ENCODE measurements at regions not wholly inside any gene's neighbourhood (a gene's known extent, or its start where the extent isn't known, plus 50 kb on each side); places are given as distances from the start of the nearest gene placed in this dataset.

DNA sequence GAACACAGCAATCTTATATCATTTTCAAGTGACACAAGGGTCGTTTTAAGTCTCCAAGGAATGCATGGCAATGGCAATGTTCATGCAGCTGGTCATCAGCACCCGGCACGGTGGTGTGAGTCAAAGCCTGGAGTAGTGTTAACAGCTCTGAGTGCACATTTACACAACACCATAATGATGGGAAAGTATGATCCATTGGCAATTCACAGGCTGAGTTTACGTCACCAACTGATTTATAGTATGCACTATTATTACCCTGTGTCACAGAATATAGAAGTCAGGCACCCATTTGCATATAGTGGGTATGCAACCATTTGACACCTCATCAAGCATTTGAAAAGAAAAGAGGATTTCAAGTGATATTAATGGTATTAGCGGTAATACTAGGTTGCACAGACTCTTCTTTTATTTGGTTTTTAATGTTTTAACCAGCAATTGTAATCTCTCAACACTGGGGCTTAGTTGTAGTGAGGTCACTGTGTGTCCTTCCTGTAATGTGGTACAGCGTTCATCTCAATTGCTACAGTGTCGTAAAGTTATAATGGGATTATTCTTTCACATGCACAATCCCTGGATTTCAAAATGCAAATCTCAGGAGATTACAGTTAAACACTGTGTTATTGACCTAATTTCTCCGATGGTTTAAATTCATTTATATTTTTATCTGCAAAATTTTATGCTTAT is 113.8 kb downstream of the C3orf38 start:
- BruUV-seq (replicated peaks): no TSS peak
- POLR2A ChIA-PET (ENCODE audit: unreplicated experiment): no interaction called here
- Histone ChIP-seq H3K4me2 (ENCODE audit: low read depth, low read length) (no peak overlapping the region), H3K18ac (ENCODE audit: low read depth, low read length) (no peak overlapping the region), H3K36me3 (ENCODE audit: control insufficient read depth, insufficient read depth, low read length) (no peaks in the 10 kb centered on the region), H3K14ac (replicated peaks; ENCODE audit: low read depth, low read length) (no peak overlapping the region), H3K27me3 (ENCODE audit: control insufficient read depth, insufficient read depth, low read length) (no peaks in the 10 kb centered on the region), H2BK120ac (ENCODE audit: low read depth, low read length) (no peak overlapping the region), H4K91ac (ENCODE audit: insufficient read depth, low read depth, low read length) (no peak overlapping the region), H2BK15ac (ENCODE audit: low read depth, low read length) (no peak overlapping the region), H3K9me3 (ENCODE audit: control insufficient read depth, insufficient read depth, low read length) (no peaks in the 10 kb centered on the region), H3K79me1 (ENCODE audit: low read depth in 1 of 2, low read length in 2 of 2) (no peaks in the 10 kb centered on the region), H4K5ac (ENCODE audit: low read depth, low read length) (no peak overlapping the region), H3K27ac (ENCODE audit: insufficient read depth, low read length) (no peak overlapping the region), H3K56ac (ENCODE audit: extremely low read depth, insufficient read depth, low read length) (no peak overlapping the region), H2BK20ac (ENCODE audit: low read depth, low read length) (no peak overlapping the region), H3K9ac (ENCODE audit: low read depth, low read length) (no peak overlapping the region), H2AFZ (replicated peaks; ENCODE audit: low read length, poor library complexity) (no peak overlapping the region), H2AK9ac (replicated peaks; ENCODE audit: low read depth, low read length, poor library complexity) (no peak overlapping the region), H2AK5ac (ENCODE audit: low read depth, low read length) (no peak overlapping the region), H4K8ac (ENCODE audit: low read depth in 2 of 2, low read length in 2 of 2) (no peak overlapping the region), H3K4me1 (ENCODE audit: control insufficient read depth, insufficient read depth, low read length) (no peaks in the 10 kb centered on the region), H3K4me3 (ENCODE audit: insufficient read depth, low read depth, low read length) (no peak overlapping the region), H3K23ac (ENCODE audit: low read depth, low read length) (no peak overlapping the region), H2BK5ac (ENCODE audit: low read depth, low read length, poor library complexity, severe bottlenecking) (no peak overlapping the region), H4K20me1 (ENCODE audit: insufficient read depth, low read length) (no peaks in the 10 kb centered on the region), H3K9me1 (ENCODE audit: insufficient read depth, low read length) (no peaks in the 10 kb centered on the region), H3K4ac (ENCODE audit: low read depth, low read length) (no peak overlapping the region)
- ATAC-seq (ENCODE audit: low read depth) (no peak), DNase-seq (no peak)
- intact Hi-C loops (cut with micrococcal nuclease): loop anchor here (10.0 kb wide), 1 partner anchor 251 kb away; no protein-coding TSS in a partner anchor
- WGBS, 2 experiments (ENCODE audit: extremely low coverage in 2 of 2, insufficient read length in 1 of 2): no CpG with 5 or more reads among the region's 8 CpGs
- in situ Hi-C loops (cut with MboI; ENCODE audit: low sequenced_read_pairs): no loop called here
- dilution Hi-C loops (cut with HindIII; ENCODE audit: low sequenced_read_pairs, unreplicated experiment): no loop called here
- CTCF ChIA-PET: no interaction called here
- TF ChIP-seq FOS (IDR thresholded peaks at IDR 0.05; ENCODE audit: low read depth, low read length) (no peak), RAD21 (IDR thresholded peaks at IDR 0.05; ENCODE audit: low read length) (no peak), RCOR1 (IDR thresholded peaks at IDR 0.05; ENCODE audit: insufficient replicate concordance, low read length) (no peak), BHLHE40 (IDR thresholded peaks at IDR 0.05; ENCODE audit: low read depth, low read length) (no peak), NFE2L2 (IDR thresholded peaks at IDR 0.05; ENCODE audit: low read depth, low read length) (no peak), RFX5 (IDR thresholded peaks at IDR 0.05; ENCODE audit: low read depth, low read length) (no peak), MXI1 (IDR thresholded peaks at IDR 0.05; ENCODE audit: borderline replicate concordance, low read depth, low read length) (no peak), MAFK (IDR thresholded peaks at IDR 0.05; ENCODE audit: low read depth, low read length) (no peak), SMC3 (IDR thresholded peaks at IDR 0.05; ENCODE audit: low read depth, low read length) (no peak), POLR2A (IDR thresholded peaks at IDR 0.05; ENCODE audit: low read depth, low read length) (no peak), MAZ (IDR thresholded peaks at IDR 0.05; ENCODE audit: borderline replicate concordance, low read depth, low read length) (no peak), CEBPB (IDR thresholded peaks at IDR 0.05; ENCODE audit: low read depth, low read length) (no peak), CHD1 (IDR thresholded peaks at IDR 0.05; ENCODE audit: low read depth, low read length) (no peak)
- TF ChIP-seq, protein P1, sequence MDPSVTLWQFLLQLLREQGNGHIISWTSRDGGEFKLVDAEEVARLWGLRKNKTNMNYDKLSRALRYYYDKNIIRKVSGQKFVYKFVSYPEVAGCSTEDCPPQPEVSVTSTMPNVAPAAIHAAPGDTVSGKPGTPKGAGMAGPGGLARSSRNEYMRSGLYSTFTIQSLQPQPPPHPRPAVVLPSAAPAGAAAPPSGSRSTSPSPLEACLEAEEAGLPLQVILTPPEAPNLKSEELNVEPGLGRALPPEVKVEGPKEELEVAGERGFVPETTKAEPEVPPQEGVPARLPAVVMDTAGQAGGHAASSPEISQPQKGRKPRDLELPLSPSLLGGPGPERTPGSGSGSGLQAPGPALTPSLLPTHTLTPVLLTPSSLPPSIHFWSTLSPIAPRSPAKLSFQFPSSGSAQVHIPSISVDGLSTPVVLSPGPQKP (IDR thresholded peaks at IDR 0.05; ENCODE audit: borderline replicate concordance, low read depth, low read length): no peak
- TF ChIP-seq, protein P2, sequence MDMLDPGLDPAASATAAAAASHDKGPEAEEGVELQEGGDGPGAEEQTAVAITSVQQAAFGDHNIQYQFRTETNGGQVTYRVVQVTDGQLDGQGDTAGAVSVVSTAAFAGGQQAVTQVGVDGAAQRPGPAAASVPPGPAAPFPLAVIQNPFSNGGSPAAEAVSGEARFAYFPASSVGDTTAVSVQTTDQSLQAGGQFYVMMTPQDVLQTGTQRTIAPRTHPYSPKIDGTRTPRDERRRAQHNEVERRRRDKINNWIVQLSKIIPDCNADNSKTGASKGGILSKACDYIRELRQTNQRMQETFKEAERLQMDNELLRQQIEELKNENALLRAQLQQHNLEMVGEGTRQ (IDR thresholded peaks at IDR 0.05; ENCODE audit: low read depth, low read length): no peak
- TF ChIP-seq, protein P3, sequence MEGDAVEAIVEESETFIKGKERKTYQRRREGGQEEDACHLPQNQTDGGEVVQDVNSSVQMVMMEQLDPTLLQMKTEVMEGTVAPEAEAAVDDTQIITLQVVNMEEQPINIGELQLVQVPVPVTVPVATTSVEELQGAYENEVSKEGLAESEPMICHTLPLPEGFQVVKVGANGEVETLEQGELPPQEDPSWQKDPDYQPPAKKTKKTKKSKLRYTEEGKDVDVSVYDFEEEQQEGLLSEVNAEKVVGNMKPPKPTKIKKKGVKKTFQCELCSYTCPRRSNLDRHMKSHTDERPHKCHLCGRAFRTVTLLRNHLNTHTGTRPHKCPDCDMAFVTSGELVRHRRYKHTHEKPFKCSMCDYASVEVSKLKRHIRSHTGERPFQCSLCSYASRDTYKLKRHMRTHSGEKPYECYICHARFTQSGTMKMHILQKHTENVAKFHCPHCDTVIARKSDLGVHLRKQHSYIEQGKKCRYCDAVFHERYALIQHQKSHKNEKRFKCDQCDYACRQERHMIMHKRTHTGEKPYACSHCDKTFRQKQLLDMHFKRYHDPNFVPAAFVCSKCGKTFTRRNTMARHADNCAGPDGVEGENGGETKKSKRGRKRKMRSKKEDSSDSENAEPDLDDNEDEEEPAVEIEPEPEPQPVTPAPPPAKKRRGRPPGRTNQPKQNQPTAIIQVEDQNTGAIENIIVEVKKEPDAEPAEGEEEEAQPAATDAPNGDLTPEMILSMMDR (conservative IDR thresholded peaks at IDR 0.05; ENCODE audit: low read depth, low read length): no peak

Data from IMR-90 (cell line).